ENCODE measurements at regions not wholly inside any gene's neighbourhood (a gene's known extent, or its start where the extent isn't known, plus 50 kb on each side); places are given as distances from the start of the nearest gene placed in this dataset.

GRCh38 chr12:89932954-89933353 is 224.3 kb upstream of the ATP2B1 start:
- TF ChIP-seq CTCF (IDR thresholded peaks at IDR 0.05; ENCODE audit: low read length, missing control alignments) = no peak
- no peak overlapping the region for H3K4me3 ChIP-seq (replicated peaks; ENCODE audit: low read depth, low read length)
- DNase-seq (ENCODE audit: low read depth) = no peak

- TF ChIP-seq CTCF (IDR thresholded peaks at IDR 0.05; ENCODE audit: low read length, missing control alignments) = no peak
- H3K4me3 ChIP-seq (replicated peaks; ENCODE audit: low read depth, low read length) = no peak overlapping the region
- no peak for DNase-seq (ENCODE audit: low read depth)
These were observed 219.8 kb upstream of the ATP2B1 start for GRCh38 chr12:89928467-89928866.

GRCh38 chr12:89927226-89927698 is 218.6 kb upstream of the ATP2B1 start:
- TF ChIP-seq CTCF (IDR thresholded peaks at IDR 0.05; ENCODE audit: low read length, missing control alignments) = no peak
- no peak overlapping the region for H3K4me3 ChIP-seq (replicated peaks; ENCODE audit: low read depth, low read length)
- no peak for DNase-seq (ENCODE audit: low read depth)

GRCh38 chr12:89924191-89924590 is 215.6 kb upstream of the ATP2B1 start:
- H3K4me3 ChIP-seq (replicated peaks; ENCODE audit: low read depth, low read length) = no peak overlapping the region
- no peak for TF ChIP-seq CTCF (IDR thresholded peaks at IDR 0.05; ENCODE audit: low read length, missing control alignments)
- no peak for DNase-seq (ENCODE audit: low read depth)

GRCh38 chr12:89923091-89923490 is 214.5 kb upstream of the ATP2B1 start:
- H3K4me3 ChIP-seq (replicated peaks; ENCODE audit: low read depth, low read length) = no peak overlapping the region
- no peak for DNase-seq (ENCODE audit: low read depth)
- TF ChIP-seq CTCF (IDR thresholded peaks at IDR 0.05; ENCODE audit: low read length, missing control alignments) = no peak

- H3K4me3 ChIP-seq (replicated peaks; ENCODE audit: low read depth, low read length) = no peak overlapping the region
- no peak for TF ChIP-seq CTCF (IDR thresholded peaks at IDR 0.05; ENCODE audit: low read length, missing control alignments)
- no peak for DNase-seq (ENCODE audit: low read depth)
These were observed 212.2 kb upstream of the ATP2B1 start for GRCh38 chr12:89920866-89921265.

GRCh38 chr12:89919241-89919906 is 210.7 kb upstream of the ATP2B1 start:
- H3K4me3 ChIP-seq (replicated peaks; ENCODE audit: low read depth, low read length) = no peak overlapping the region
- DNase-seq (ENCODE audit: low read depth) = no peak
- no peak for TF ChIP-seq CTCF (IDR thresholded peaks at IDR 0.05; ENCODE audit: low read length, missing control alignments)
